DOHH2 (cell line): ENCODE measurements at regions not wholly inside any gene's neighbourhood (a gene's known extent, or its start where the extent isn't known, plus 50 kb on each side); places are given as distances from the start of the nearest gene placed in this dataset.
"Not testable (repeated sequence)": the region's sequence is repeated elsewhere in the genome, so short reads cannot be mapped to it uniquely, and the experiment has no call there.

Experiments used
- H3F3A ChIP-seq: fragments of 200-600 bp; sonication (generic), shearing (Covaris generic); 2 replicates; pipeline ENCODE4 v1.6.0; 2016; ENCODE audit warnings: antibody characterized with exemption, mild to moderate bottlenecking; ENCODE audit not compliant: control insufficient read depth, insufficient read depth
- H3K27ac ChIP-seq: fragments of 200-600 bp; sonication (generic); 2 replicates; pipeline ENCODE4 v1.5.1; 2014; ENCODE audit warnings: low read depth, mild to moderate bottlenecking, low read length, moderate library complexity
- H3K27me3 ChIP-seq: fragments of 200-600 bp; sonication (generic); 2 replicates; pipeline ENCODE4 v1.6.1; 2014; ENCODE audit warnings: mild to moderate bottlenecking, low read length, mixed read lengths; ENCODE audit not compliant: control insufficient read depth
- H3K36me3 ChIP-seq: fragments of 200-600 bp; sonication (generic); 2 replicates; pipeline ENCODE4 v1.6.1; 2014; ENCODE audit warnings: mild to moderate bottlenecking, low read length, moderate library complexity, mixed read lengths; ENCODE audit not compliant: control insufficient read depth
- H3K4me1 ChIP-seq: fragments of 200-600 bp; sonication (generic); 2 replicates; pipeline ENCODE4 v1.6.1; 2014; ENCODE audit warnings: mild to moderate bottlenecking, low read length, mixed read lengths; ENCODE audit not compliant: control insufficient read depth
- H3K4me2 ChIP-seq: fragments of 200-600 bp; sonication (generic); 2 replicates; pipeline ENCODE4 v1.6.0; 2014; ENCODE audit warnings: mild to moderate bottlenecking, low read length, moderate library complexity
- H3K4me3 ChIP-seq: fragments of 200-600 bp; sonication (generic); 2 replicates; pipeline ENCODE4 v1.5.1; 2014; ENCODE audit warnings: mild to moderate bottlenecking, low read length, mixed read lengths
- H3K79me2 ChIP-seq: fragments of 200-600 bp; sonication (generic); 2 replicates; pipeline ENCODE4 v1.6.1; 2014; ENCODE audit warnings: mild to moderate bottlenecking, low read length, mixed read lengths; ENCODE audit not compliant: control insufficient read depth
- H3K9me2 ChIP-seq: fragments of 200-600 bp; sonication (generic); replicated peaks from 2 replicates; pipeline ENCODE4 v1.6.1; 2014; ENCODE audit warnings: mild to moderate bottlenecking, low read length, mixed read lengths; ENCODE audit not compliant: control insufficient read depth
- H3K9me3 ChIP-seq: fragments of 200-600 bp; sonication (generic); 2 replicates; pipeline ENCODE4 v1.6.1; 2014; ENCODE audit warnings: antibody characterized with exemption, low read length, mixed read lengths; ENCODE audit not compliant: control insufficient read depth, insufficient read depth
- H4K20me1 ChIP-seq: fragments of 200-600 bp; sonication (generic); 2 replicates; pipeline ENCODE4 v1.6.0; 2014; ENCODE audit warnings: low read depth, mild to moderate bottlenecking, antibody characterized with exemption, low read length, moderate library complexity; ENCODE audit not compliant: control insufficient read depth, insufficient read depth
- EZH2phosphoT487 ChIP-seq: fragments of 200-600 bp; sonication (generic); IDR thresholded peaks from 2 replicates; pipeline ENCODE4 v1.6.1; 2017; ENCODE audit warnings: borderline replicate concordance, mild to moderate bottlenecking, antibody characterized with exemption, low read length, moderate library complexity, mixed read lengths
- TF ChIP-seq, protein P1 (sequence below): fragments of 200-600 bp; sonication (generic); IDR thresholded peaks from one replicate; pipeline ENCODE4 v1.5.1; 2014; ENCODE audit warnings: antibody characterized with exemption, mild to moderate bottlenecking, low read depth, low read length; ENCODE audit not compliant: poor library complexity, severe bottlenecking

GRCh38 chr4:1583859-1584258, 100.3 kb downstream of the FAM53A start:
- no peaks in the 10 kb centered on the region for H3K79me2 ChIP-seq
- TF ChIP-seq, protein P1, sequence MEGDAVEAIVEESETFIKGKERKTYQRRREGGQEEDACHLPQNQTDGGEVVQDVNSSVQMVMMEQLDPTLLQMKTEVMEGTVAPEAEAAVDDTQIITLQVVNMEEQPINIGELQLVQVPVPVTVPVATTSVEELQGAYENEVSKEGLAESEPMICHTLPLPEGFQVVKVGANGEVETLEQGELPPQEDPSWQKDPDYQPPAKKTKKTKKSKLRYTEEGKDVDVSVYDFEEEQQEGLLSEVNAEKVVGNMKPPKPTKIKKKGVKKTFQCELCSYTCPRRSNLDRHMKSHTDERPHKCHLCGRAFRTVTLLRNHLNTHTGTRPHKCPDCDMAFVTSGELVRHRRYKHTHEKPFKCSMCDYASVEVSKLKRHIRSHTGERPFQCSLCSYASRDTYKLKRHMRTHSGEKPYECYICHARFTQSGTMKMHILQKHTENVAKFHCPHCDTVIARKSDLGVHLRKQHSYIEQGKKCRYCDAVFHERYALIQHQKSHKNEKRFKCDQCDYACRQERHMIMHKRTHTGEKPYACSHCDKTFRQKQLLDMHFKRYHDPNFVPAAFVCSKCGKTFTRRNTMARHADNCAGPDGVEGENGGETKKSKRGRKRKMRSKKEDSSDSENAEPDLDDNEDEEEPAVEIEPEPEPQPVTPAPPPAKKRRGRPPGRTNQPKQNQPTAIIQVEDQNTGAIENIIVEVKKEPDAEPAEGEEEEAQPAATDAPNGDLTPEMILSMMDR, result no peak
- no peak for TF ChIP-seq EZH2phosphoT487
- peaks cover 10% of the 10 kb centered on the region for H3F3A ChIP-seq
- no peak overlapping the region for H3K4me3 ChIP-seq
- peaks cover 2% of the 10 kb centered on the region; the same call in 1 of the 2 replicates for H3K9me3 ChIP-seq
- H3K4me1 ChIP-seq, result peaks cover 16% of the 10 kb centered on the region
- H3K27ac ChIP-seq, result no peak overlapping the region
- no peaks in the 10 kb centered on the region for H3K27me3 ChIP-seq
- H3K9me2 ChIP-seq, result no peaks in the 10 kb centered on the region
- no peaks in the 10 kb centered on the region for H3K36me3 ChIP-seq
- H3K4me2 ChIP-seq, result no peak overlapping the region
- no peaks in the 10 kb centered on the region for H4K20me1 ChIP-seq

- H3K36me3 ChIP-seq, result no peaks in the 10 kb centered on the region
- H3K4me2 ChIP-seq, result no peak overlapping the region
- no peaks in the 10 kb centered on the region for H3K9me2 ChIP-seq
- no peaks in the 10 kb centered on the region for H3K27me3 ChIP-seq
- no peaks in the 10 kb centered on the region for H3K9me3 ChIP-seq
- no peak overlapping the region for H3K27ac ChIP-seq
- H3K4me3 ChIP-seq, result no peak overlapping the region
- H3K79me2 ChIP-seq, result no peaks in the 10 kb centered on the region
- peaks cover 10% of the 10 kb centered on the region for H3F3A ChIP-seq
- H3K4me1 ChIP-seq, result peaks cover 16% of the 10 kb centered on the region
- TF ChIP-seq EZH2phosphoT487, result no peak
- TF ChIP-seq, protein P1, result no peak
- H4K20me1 ChIP-seq, result no peaks in the 10 kb centered on the region
These were observed 100.9 kb downstream of the FAM53A start for GRCh38 chr4:1583051-1583785.

GRCh38 chr4:1582227-1582626, 101.9 kb downstream of the FAM53A start:
- H3K4me3 ChIP-seq, result no peak overlapping the region

GRCh38 chr4:1581164-1581894, 102.8 kb downstream of the FAM53A start:
- H3K9me3 ChIP-seq, H3K27me3 ChIP-seq, H3K4me2 ChIP-seq, H3K4me3 ChIP-seq, H4K20me1 ChIP-seq, H3K27ac ChIP-seq, H3K36me3 ChIP-seq, H3K9me2 ChIP-seq, H3K79me2 ChIP-seq: not testable (repeated sequence)
- H3F3A ChIP-seq, result peaks cover 10% of the 10 kb centered on the region
- peaks cover 16% of the 10 kb centered on the region for H3K4me1 ChIP-seq

More at GRCh38 chr4:1582227-1582626, 101.9 kb downstream of the FAM53A start:
- H4K20me1 ChIP-seq, result no peaks in the 10 kb centered on the region
- H3F3A ChIP-seq, result peaks cover 10% of the 10 kb centered on the region
- TF ChIP-seq, protein P1, result no peak
- no peak for TF ChIP-seq EZH2phosphoT487
- H3K27me3 ChIP-seq, result no peaks in the 10 kb centered on the region
- H3K9me3 ChIP-seq, result no peaks in the 10 kb centered on the region
- no peaks in the 10 kb centered on the region for H3K9me2 ChIP-seq
- H3K4me1 ChIP-seq, result peaks cover 16% of the 10 kb centered on the region
- H3K27ac ChIP-seq, result no peak overlapping the region
- H3K79me2 ChIP-seq, result no peaks in the 10 kb centered on the region
- H3K36me3 ChIP-seq, result no peaks in the 10 kb centered on the region
- H3K4me2 ChIP-seq, result no peak overlapping the region

DNA sequence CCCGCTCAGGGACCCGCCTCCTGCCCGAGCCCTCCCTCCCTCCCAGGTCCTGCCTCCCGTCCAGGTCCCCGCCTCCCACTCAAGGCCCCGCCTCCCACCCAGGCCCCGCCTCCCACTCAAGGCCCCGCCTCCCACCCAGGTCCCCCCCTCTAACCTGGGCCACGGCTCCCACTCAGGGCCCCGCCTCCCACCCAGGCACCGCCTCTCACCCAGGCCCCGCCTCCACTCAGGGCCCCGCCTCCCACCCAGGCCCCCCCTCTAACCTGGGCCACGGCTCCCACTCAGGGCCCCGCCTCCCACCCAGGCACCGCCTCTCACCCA, 103.5 kb downstream of the FAM53A start:
- Histone ChIP-seq H3F3A (peaks cover 10% of the 10 kb centered on the region), H3K4me1 (peaks cover 16% of the 10 kb centered on the region)
- H4K20me1 ChIP-seq, H3K36me3 ChIP-seq, H3K9me3 ChIP-seq, H3K9me2 ChIP-seq, H3K27ac ChIP-seq, H3K27me3 ChIP-seq, H3K4me3 ChIP-seq, H3K79me2 ChIP-seq, H3K4me2 ChIP-seq: not testable (repeated sequence)
